ENCODE measurements at regions not wholly inside any gene's neighbourhood (a gene's known extent, or its start where the extent isn't known, plus 50 kb on each side); places are given as distances from the start of the nearest gene placed in this dataset.
"Not testable (repeated sequence)": the region's sequence is repeated elsewhere in the genome, so short reads cannot be mapped to it uniquely, and the experiment has no call there.

- DNase-seq = no peak
Observed at GRCh38 chr15:60278879-60279278, 118.9 kb downstream of the ANXA2 start.

- no peak for DNase-seq
Observed at GRCh38 chr15:60280259-60280658, 117.5 kb downstream of the ANXA2 start.

- DNase-seq = no peak
Observed at GRCh38 chr15:60283936-60284335, 113.8 kb downstream of the ANXA2 start.

- not testable (repeated sequence) for DNase-seq
Observed at GRCh38 chr15:60295901-60296300, 101.9 kb downstream of the ANXA2 start.

- DNase-seq = no peak
Observed at GRCh38 chr15:60297047-60297446, 100.7 kb downstream of the ANXA2 start.

Measured in DMS79 (cell line).